Gastroesophageal sphincter (tissue), 4 donors: ENCODE measurements at regions not wholly inside any gene's neighbourhood (a gene's known extent, or its start where the extent isn't known, plus 50 kb on each side); places are given as distances from the start of the nearest gene placed in this dataset.
"Not testable (repeated sequence)": the region's sequence is repeated elsewhere in the genome, so short reads cannot be mapped to it uniquely, and the experiment has no call there.

ENCODE experiments used
- ATAC-seq: fragments of 150-250 bp; one replicate; pipeline ENCODE4 v1.9.1; 2016; ENCODE audit warnings: mild to moderate bottlenecking, moderate library complexity
- H3K27ac ChIP-seq, 4 donors: fragments of 200-600 bp; sonication (generic) in 3 of 4; 1 replicate in 3 of 4; 2 replicates in 1 of 4; pipeline ENCODE4 v1.5.1; 2016 to 2019
- H3K27me3 ChIP-seq: fragments of 200-600 bp; sonication (generic); one replicate; pipeline ENCODE4 v1.5.1; 2019
- H3K36me3 ChIP-seq, 2 donors: fragments of 200-600 bp; sonication (generic); one replicate each; pipeline ENCODE4 v1.5.1; 2019; ENCODE audit warnings: control low read depth in 1 of 2
- H3K4me1 ChIP-seq, 3 donors: fragments of 200-600 bp; sonication (generic); 1 replicate in 2 of 3; 2 replicates in 1 of 3; pipeline ENCODE4 v1.5.1; 2016 to 2019; ENCODE audit warnings: control low read depth in 2 of 3
- H3K4me3 ChIP-seq, 2 donors: fragments of 200-600 bp; sonication (generic); one replicate each; pipeline ENCODE4 v1.5.1; 2019; ENCODE audit warnings: mild to moderate bottlenecking in 1 of 2, moderate library complexity in 1 of 2
- H3K9me3 ChIP-seq, 3 donors: fragments of 200-600 bp; sonication (generic); one replicate each; pipeline ENCODE4 v1.5.1; 2017 to 2019; ENCODE audit warnings: control low read depth in 2 of 3
- EP300 ChIP-seq: sonication (generic); formaldehyde crosslinking; IDR thresholded peaks from one replicate; pipeline ENCODE4 v1.6.1; 2017; ENCODE audit warnings: antibody characterized with exemption, mild to moderate bottlenecking
- POLR2A ChIP-seq, 2 donors: fragments of 450-650 bp; IDR thresholded peaks; one replicate each; pipeline ENCODE4 v1.6.1; 2017; ENCODE audit warnings: antibody characterized with exemption in 2 of 2, mild to moderate bottlenecking in 2 of 2, moderate library complexity in 1 of 2
- POLR2AphosphoS5 ChIP-seq: sonication (generic); formaldehyde crosslinking; IDR thresholded peaks from one replicate; pipeline ENCODE4 v1.6.1; 2017; ENCODE audit warnings: antibody characterized with exemption
- WGBS, 2 donors: methylation state at CpG; one replicate each; pipeline ENCODE4 v1.1.5; 2018; ENCODE audit warnings: low coverage in 1 of 2; 5-methylcytosine and 5-hydroxymethylcytosine counted together
- TF ChIP-seq, protein P1 (sequence below), 4 experiments: fragments of 200-600 bp in 2 of 4; fragments of 450-650 bp in 2 of 4; sonication (generic) in 1 of 4; IDR thresholded peaks; one replicate each; pipeline ENCODE4 v1.5.1; 2017 to 2019; ENCODE audit warnings: antibody characterized with exemption in 4 of 4, mild to moderate bottlenecking in 2 of 4, moderate library complexity in 2 of 4

DNA sequence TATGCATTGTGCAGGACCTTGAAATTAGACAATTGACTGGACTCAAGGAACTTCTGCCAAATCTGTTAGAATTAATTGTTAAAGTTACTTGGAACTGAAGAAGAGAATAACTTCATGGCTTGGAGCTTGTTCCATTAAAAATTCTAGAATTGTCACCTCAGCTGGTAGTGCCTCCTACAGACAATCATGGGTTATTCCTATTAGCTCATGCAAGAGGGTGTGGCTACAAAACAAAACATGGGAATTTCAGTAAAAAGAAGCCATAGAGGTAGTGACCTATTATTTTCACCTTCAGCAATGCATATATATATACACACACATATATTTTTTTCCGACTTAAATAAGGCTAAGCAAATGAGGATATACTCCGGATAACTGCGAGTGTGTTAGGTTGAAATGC, 181.9 kb upstream of the DTNA start:
- no peak for TF ChIP-seq POLR2AphosphoS5
- TF ChIP-seq, protein P1, sequence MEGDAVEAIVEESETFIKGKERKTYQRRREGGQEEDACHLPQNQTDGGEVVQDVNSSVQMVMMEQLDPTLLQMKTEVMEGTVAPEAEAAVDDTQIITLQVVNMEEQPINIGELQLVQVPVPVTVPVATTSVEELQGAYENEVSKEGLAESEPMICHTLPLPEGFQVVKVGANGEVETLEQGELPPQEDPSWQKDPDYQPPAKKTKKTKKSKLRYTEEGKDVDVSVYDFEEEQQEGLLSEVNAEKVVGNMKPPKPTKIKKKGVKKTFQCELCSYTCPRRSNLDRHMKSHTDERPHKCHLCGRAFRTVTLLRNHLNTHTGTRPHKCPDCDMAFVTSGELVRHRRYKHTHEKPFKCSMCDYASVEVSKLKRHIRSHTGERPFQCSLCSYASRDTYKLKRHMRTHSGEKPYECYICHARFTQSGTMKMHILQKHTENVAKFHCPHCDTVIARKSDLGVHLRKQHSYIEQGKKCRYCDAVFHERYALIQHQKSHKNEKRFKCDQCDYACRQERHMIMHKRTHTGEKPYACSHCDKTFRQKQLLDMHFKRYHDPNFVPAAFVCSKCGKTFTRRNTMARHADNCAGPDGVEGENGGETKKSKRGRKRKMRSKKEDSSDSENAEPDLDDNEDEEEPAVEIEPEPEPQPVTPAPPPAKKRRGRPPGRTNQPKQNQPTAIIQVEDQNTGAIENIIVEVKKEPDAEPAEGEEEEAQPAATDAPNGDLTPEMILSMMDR (IDR thresholded peaks at IDR 0.05): no peak
- TF ChIP-seq EP300: no peak
- TF ChIP-seq POLR2A (IDR thresholded peaks at IDR 0.05): no peak
- H3K9me3 ChIP-seq: no peaks in the 10 kb centered on the region
- WGBS, 2 donors: 74 to 87% methylated on average over 3 of the region's 3 CpGs
- H3K36me3 ChIP-seq: no peaks in the 10 kb centered on the region
- peaks cover 0 to 14% (median 3%) of the 10 kb centered on the region in 3 donors for H3K4me1 ChIP-seq
- no peaks in the 10 kb centered on the region for H3K27me3 ChIP-seq
- no peak for ATAC-seq
- no peak overlapping the region for H3K27ac ChIP-seq
- no peak overlapping the region for H3K4me3 ChIP-seq

GRCh38 chr18:34529358-34530335, 180.5 kb upstream of the DTNA start:
- Histone ChIP-seq H3K4me1 (peaks cover 0 to 14% (median 3%) of the 10 kb centered on the region in 3 donors), H3K27ac (no peak overlapping the region), H3K4me3 (no peak overlapping the region), H3K27me3 (no peaks in the 10 kb centered on the region), H3K36me3 (no peaks in the 10 kb centered on the region), H3K9me3 (no peaks in the 10 kb centered on the region)
- no peak for ATAC-seq
- WGBS, 2 donors: 31 to 39% methylated on average over 6 of the region's 6 CpGs
- TF ChIP-seq POLR2AphosphoS5 (no peak), EP300 (no peak), POLR2A (IDR thresholded peaks at IDR 0.05) (no peak)
- TF ChIP-seq, protein P1 (IDR thresholded peaks at IDR 0.05): no peak

DNA sequence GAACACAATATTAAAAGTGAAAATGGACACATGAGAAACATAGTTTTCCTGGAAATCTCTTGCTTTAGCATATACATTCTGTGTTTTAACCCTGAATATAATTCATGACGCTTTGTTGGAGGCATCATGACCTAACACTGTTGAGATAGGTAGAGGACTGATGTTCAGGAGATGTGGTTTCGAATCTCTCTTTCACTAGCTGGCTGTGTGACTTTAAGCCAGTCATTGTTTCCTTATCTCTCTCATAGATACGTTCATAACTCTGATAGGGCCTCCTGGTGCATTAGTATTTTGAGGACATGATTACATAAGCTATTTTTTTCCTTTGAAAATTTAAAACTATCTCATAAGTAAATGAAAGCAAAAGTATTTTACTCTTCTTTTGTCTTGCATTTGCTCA, 179.0 kb upstream of the DTNA start:
- Histone ChIP-seq H3K36me3 (no peaks in the 10 kb centered on the region), H3K9me3 (no peaks in the 10 kb centered on the region), H3K4me1 (peaks cover 0 to 14% (median 3%) of the 10 kb centered on the region in 3 donors), H3K27me3 (no peaks in the 10 kb centered on the region), H3K4me3 (no peak overlapping the region), H3K27ac (no peak overlapping the region)
- no peak for ATAC-seq
- TF ChIP-seq POLR2AphosphoS5: no peak
- no peak for TF ChIP-seq POLR2A (IDR thresholded peaks at IDR 0.05)
- TF ChIP-seq EP300: no peak
- TF ChIP-seq, protein P1 (IDR thresholded peaks at IDR 0.05): no peak
- WGBS, 2 donors: 66 to 69% methylated on average over 3 of the region's 3 CpGs

GRCh38 chr18:34534642-34535041, 175.5 kb upstream of the DTNA start:
- not testable (repeated sequence) for H3K27me3 ChIP-seq, ATAC-seq, H3K27ac ChIP-seq, H3K4me3 ChIP-seq, H3K36me3 ChIP-seq, H3K4me1 ChIP-seq, H3K9me3 ChIP-seq
- 89 to 100% methylated on average over 2 of the region's 2 CpGs for WGBS, 2 donors

- H3K27me3 ChIP-seq: no peaks in the 10 kb centered on the region
- TF ChIP-seq POLR2A (IDR thresholded peaks at IDR 0.05) (no peak), POLR2AphosphoS5 (no peak), EP300 (no peak)
- TF ChIP-seq, protein P1 (IDR thresholded peaks at IDR 0.05): no peak
- H3K36me3 ChIP-seq: no peaks in the 10 kb centered on the region
- no peak overlapping the region for H3K27ac ChIP-seq
- H3K4me1 ChIP-seq: no peaks in the 10 kb centered on the region
- H3K9me3 ChIP-seq: no peaks in the 10 kb centered on the region
- 85 to 94% methylated on average over 2 of the region's 2 CpGs for WGBS, 2 donors
- ATAC-seq: no peak
- no peak overlapping the region for H3K4me3 ChIP-seq
Measured at GRCh38 chr18:34540897-34541296, 169.2 kb upstream of the DTNA start.
